ENCODE measurements at regions not wholly inside any gene's neighbourhood (a gene's known extent, or its start where the extent isn't known, plus 50 kb on each side); places are given as distances from the start of the nearest gene placed in this dataset.

GRCh38 chr15:53457479-53457878, 302.0 kb downstream of the WDR72 start:
- no peak overlapping the region for H2AFZ ChIP-seq (replicated peaks)
- H4K20me1 ChIP-seq (ENCODE audit: low read depth) = no peaks in the 10 kb centered on the region
- no peaks in the 10 kb centered on the region for H3K9me3 ChIP-seq (ENCODE audit: low read depth)
- H3K9ac ChIP-seq = no peak overlapping the region
- H3K27ac ChIP-seq = no peak overlapping the region
- Mint-ChIP-seq H3K36me3 (no peaks in the 10 kb centered on the region), H3K4me1 (peaks cover 28% of the 10 kb centered on the region), H3K9me3 (peaks cover 3% of the 10 kb centered on the region), H3K4me3 (no peak overlapping the region), H3K27ac (no peak overlapping the region), H3K27me3 (ENCODE audit: insufficient read depth, low read depth) (peaks cover 8% of the 10 kb centered on the region)
- TF ChIP-seq EZH2phosphoT487 (IDR thresholded peaks at IDR 0.05) (no peak), EZH2 (IDR thresholded peaks at IDR 0.05) (no peak), CTCF (IDR thresholded peaks at IDR 0.05) (no peak)
- no peaks in the 10 kb centered on the region for H3K79me2 ChIP-seq (ENCODE audit: low read depth)
- H3K4me1 ChIP-seq = no peaks in the 10 kb centered on the region
- H3K4me2 ChIP-seq = no peak overlapping the region
- H3K4me3 ChIP-seq = no peak overlapping the region
- H3K36me3 ChIP-seq = no peaks in the 10 kb centered on the region
- DNase-seq (ENCODE audit: low spot score) = no peak
- no peaks in the 10 kb centered on the region for H3F3A ChIP-seq (ENCODE audit: low read depth)
- no peaks in the 10 kb centered on the region for H3K27me3 ChIP-seq

DNA sequence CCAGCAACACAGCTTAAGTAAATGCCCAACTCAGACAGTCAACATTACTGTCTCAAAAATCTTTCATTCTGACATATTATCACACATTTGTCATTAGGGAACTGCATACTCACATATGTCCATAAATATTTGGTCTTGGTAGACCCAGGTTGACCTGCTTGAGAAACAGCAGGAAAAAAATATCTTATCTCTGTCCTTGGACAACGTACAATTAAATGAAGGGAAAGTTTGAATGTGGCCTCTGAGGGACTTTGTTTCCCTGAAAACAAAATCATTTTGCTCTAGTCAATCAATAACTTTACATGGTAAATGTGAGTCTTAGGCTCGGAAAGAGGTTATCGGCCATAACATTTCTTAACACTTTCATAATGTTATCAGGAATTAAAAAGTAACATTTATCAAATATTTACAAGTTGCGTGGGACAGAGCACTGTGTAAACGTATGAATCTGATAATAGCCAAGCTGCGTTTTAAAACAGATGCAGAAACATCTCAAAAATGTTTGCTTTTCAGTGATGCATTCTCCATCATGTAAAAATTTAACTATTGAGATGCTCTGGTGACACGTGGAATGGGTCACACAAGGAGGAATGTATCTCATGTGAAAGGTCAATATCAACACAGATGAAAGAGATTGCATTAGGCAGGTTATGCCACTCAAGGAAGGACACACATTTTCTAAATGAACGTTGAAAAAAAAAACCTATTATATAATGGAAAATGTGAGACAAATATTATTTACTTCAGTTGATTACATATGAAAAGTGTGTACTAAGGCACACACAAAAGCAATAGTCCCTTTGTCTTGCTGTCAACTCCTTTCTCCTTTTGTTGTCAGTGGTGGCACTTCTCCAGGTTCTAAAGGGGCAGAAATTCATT, 304.4 kb downstream of the WDR72 start:
- Histone ChIP-seq H3K27ac (no peak overlapping the region), H3F3A (ENCODE audit: low read depth) (no peaks in the 10 kb centered on the region), H4K20me1 (ENCODE audit: low read depth) (no peaks in the 10 kb centered on the region), H3K9ac (no peak overlapping the region), H3K4me1 (no peaks in the 10 kb centered on the region), H3K36me3 (no peaks in the 10 kb centered on the region), H3K4me3 (no peak overlapping the region), H3K4me2 (no peak overlapping the region), H3K27me3 (no peaks in the 10 kb centered on the region), H3K79me2 (ENCODE audit: low read depth) (no peaks in the 10 kb centered on the region), H2AFZ (replicated peaks) (no peak overlapping the region), H3K9me3 (ENCODE audit: low read depth) (no peaks in the 10 kb centered on the region)
- Mint-ChIP-seq H3K27me3 (ENCODE audit: insufficient read depth, low read depth) (peaks cover 8% of the 10 kb centered on the region), H3K27ac (no peak overlapping the region), H3K9me3 (no peaks in the 10 kb centered on the region), H3K4me3 (no peak overlapping the region), H3K36me3 (no peaks in the 10 kb centered on the region), H3K4me1 (peaks cover 28% of the 10 kb centered on the region)
- DNase-seq (ENCODE audit: low spot score) = no peak
- TF ChIP-seq EZH2phosphoT487 (IDR thresholded peaks at IDR 0.05) (no peak), CTCF (IDR thresholded peaks at IDR 0.05) (no peak), EZH2 (IDR thresholded peaks at IDR 0.05) (no peak)

- TF ChIP-seq EZH2phosphoT487 (IDR thresholded peaks at IDR 0.05) (no peak), EZH2 (IDR thresholded peaks at IDR 0.05) (no peak), CTCF (IDR thresholded peaks at IDR 0.05) (no peak)
- H3K9ac ChIP-seq = no peak overlapping the region
- no peaks in the 10 kb centered on the region for H3K9me3 ChIP-seq (ENCODE audit: low read depth)
- H3F3A ChIP-seq (ENCODE audit: low read depth) = no peaks in the 10 kb centered on the region
- peaks cover 8% of the 10 kb centered on the region for H3K27me3 Mint-ChIP-seq (ENCODE audit: insufficient read depth, low read depth)
- no peaks in the 10 kb centered on the region for H3K4me1 ChIP-seq
- H3K79me2 ChIP-seq (ENCODE audit: low read depth) = no peaks in the 10 kb centered on the region
- H3K36me3 ChIP-seq = no peaks in the 10 kb centered on the region
- no peaks in the 10 kb centered on the region for H3K36me3 Mint-ChIP-seq
- no peak for DNase-seq (ENCODE audit: low spot score)
- H3K4me1 Mint-ChIP-seq = peaks cover 28% of the 10 kb centered on the region
- H3K27ac ChIP-seq = no peak overlapping the region
- no peak overlapping the region for H3K27ac Mint-ChIP-seq
- no peaks in the 10 kb centered on the region for H4K20me1 ChIP-seq (ENCODE audit: low read depth)
- H3K4me2 ChIP-seq = no peak overlapping the region
- H3K9me3 Mint-ChIP-seq = no peaks in the 10 kb centered on the region
- H3K27me3 ChIP-seq = no peaks in the 10 kb centered on the region
- no peak overlapping the region for H2AFZ ChIP-seq (replicated peaks)
- H3K4me3 ChIP-seq = no peak overlapping the region
- H3K4me3 Mint-ChIP-seq = no peak overlapping the region
Measured at GRCh38 chr15:53454535-53454842, 305.0 kb downstream of the WDR72 start.
